22Rv1 (cell line): ENCODE measurements at regions not wholly inside any gene's neighbourhood (a gene's known extent, or its start where the extent isn't known, plus 50 kb on each side); places are given as distances from the start of the nearest gene placed in this dataset.

ENCODE experiments used
- CTCF ChIP-seq: fragments of 450-650 bp; IDR thresholded peaks from 2 replicates; pipeline ENCODE4 v1.5.1; 2017; ENCODE audit warnings: mild to moderate bottlenecking
- ZFX ChIP-seq: fragments of 450-650 bp; IDR thresholded peaks from 2 replicates; pipeline ENCODE4 v1.6.1; 2017; ENCODE audit warnings: antibody characterized with exemption, borderline replicate concordance

DNA sequence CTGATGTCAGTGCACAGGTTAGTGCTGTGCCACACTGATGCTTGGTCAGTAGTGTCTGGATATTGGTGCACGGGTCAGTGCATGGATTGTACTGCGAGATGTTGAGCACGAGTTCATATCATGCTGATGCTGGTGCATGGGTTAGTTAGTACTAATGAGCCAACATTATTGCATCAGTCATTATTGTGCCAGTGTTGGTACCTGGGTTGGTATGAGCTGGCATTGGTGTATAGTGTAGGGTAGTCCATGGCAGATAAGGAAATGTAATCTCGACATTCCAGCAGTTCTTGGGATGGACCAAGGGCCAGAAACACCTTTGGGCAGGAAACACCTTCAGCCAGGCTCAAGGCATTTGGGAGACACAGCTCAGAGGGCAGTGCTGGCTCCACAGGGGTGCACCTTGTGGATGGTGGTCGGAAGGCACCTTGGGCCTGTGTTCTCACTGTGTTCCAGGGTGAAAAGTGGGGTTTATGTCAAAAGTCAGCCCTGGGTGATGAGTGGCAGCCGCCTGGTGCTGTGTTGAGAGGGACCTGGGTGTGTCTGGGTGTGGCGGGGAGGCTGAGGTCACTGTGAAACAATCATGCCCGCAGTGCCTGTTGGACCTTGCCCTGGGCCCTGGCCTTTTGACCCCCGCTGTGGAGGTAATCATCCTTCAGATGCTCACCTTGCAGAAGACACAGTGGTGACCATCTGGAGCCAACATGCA is 100.7 kb upstream of the ZNF469 start:
- TF ChIP-seq CTCF (no peak), ZFX (no peak)
